GM12874 (cell line): ENCODE measurements at regions not wholly inside any gene's neighbourhood (a gene's known extent, or its start where the extent isn't known, plus 50 kb on each side); places are given as distances from the start of the nearest gene placed in this dataset.

ENCODE experiments used
- TF ChIP-seq, protein P1 (sequence below): IDR thresholded peaks from 2 replicates; pipeline ENCODE4 v1.5.1; 2011; ENCODE audit warnings: low read depth, mild to moderate bottlenecking, control low read depth, low read length, moderate library complexity; ENCODE audit not compliant: insufficient read depth

DNA sequence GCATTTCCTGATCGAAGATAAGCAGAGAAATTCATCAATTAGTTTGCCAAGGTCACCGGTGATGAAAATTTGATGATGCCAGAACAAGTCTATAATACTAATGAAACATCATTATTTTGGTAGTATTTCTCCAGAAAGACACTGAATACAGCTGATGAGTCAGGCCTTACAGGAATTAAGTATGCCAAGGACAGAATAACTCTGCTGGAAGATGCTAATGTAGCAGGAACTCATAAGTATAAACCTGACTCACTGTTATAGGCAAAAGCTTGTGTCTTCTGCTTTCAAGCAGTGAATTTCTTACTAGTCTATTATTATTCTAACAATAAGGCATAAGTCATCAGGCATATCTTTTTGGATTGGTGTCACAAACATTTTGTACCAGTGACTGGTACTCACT, 1825.1 kb upstream of the IGFBP7 start:
- TF ChIP-seq, protein P1, sequence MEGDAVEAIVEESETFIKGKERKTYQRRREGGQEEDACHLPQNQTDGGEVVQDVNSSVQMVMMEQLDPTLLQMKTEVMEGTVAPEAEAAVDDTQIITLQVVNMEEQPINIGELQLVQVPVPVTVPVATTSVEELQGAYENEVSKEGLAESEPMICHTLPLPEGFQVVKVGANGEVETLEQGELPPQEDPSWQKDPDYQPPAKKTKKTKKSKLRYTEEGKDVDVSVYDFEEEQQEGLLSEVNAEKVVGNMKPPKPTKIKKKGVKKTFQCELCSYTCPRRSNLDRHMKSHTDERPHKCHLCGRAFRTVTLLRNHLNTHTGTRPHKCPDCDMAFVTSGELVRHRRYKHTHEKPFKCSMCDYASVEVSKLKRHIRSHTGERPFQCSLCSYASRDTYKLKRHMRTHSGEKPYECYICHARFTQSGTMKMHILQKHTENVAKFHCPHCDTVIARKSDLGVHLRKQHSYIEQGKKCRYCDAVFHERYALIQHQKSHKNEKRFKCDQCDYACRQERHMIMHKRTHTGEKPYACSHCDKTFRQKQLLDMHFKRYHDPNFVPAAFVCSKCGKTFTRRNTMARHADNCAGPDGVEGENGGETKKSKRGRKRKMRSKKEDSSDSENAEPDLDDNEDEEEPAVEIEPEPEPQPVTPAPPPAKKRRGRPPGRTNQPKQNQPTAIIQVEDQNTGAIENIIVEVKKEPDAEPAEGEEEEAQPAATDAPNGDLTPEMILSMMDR, result no peak

DNA sequence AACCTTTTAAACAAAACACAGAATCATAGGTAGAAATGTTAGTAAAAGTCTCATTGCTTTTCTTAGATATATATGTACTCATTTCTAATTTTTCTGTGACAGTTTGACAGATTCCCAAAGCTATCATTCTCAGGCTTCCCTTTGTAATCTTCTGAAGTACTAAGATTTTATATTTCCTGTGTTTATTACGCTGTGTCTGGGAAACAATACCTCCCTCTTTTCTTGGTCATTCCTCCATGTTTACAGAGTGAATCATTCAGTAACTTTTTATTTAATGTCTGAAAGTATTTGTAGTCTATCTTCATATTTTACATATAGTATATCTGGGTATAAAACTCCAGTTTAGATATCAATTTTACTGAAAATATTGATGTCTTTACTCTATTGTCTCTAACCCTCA, 1826.3 kb upstream of the IGFBP7 start:
- TF ChIP-seq, protein P1, result no peak

DNA sequence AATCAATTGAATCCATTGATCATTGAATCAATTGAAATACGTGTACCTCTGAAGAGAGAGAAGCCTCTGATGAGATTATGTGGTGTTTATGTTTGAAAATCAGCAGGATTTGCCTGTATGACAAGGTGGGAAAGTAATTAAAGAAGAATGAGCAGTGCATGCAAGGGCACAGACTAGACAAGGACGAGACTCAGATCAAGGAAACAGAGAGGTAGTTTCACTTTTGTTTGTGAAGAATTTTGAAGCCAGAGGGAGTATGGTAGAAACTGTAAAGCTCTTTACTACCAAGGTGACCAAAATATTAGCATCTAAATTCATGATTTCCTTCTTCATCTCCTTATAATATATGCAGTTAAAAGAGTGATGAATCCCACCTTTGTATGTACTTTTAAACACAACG, 1830.0 kb upstream of the IGFBP7 start:
- TF ChIP-seq, protein P1, result no peak

DNA sequence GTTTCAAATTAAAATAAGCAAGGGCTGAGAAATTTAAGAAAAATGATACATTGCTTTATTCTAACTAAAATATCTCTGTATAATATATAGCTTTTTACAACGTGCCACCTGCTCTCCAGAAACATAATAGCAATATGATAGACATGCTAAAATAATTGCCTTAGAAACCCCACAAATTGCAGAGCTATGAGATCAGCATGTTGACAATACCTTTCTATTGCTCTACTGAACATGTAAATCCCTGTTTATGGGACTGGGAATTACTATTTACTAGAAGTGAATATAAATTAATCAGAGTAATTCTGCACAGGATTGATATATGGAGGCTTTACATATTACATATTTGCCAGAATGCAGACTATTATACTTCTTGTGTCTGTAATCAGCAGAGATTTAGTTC, 1831.1 kb upstream of the IGFBP7 start:
- TF ChIP-seq, protein P1, result no peak

DNA sequence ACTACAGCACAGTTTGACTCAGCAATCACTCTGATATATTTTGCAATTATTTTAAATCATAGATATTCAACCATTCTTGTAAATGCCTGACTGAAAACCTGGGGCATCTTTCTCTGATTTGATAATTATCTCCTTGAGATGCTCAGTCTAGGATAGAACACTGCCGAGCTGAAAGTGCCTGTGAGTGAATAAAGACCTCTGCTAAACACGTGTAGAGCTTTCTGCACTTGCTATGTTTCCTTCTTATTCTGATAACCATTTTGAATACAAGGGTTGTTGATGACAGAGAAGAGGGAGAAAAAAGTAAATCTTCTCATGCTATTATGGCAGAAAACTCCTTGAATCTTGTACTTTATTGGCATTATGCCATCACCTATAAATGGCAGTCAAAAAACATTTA, 1843.4 kb upstream of the IGFBP7 start:
- TF ChIP-seq, protein P1, result no peak

DNA sequence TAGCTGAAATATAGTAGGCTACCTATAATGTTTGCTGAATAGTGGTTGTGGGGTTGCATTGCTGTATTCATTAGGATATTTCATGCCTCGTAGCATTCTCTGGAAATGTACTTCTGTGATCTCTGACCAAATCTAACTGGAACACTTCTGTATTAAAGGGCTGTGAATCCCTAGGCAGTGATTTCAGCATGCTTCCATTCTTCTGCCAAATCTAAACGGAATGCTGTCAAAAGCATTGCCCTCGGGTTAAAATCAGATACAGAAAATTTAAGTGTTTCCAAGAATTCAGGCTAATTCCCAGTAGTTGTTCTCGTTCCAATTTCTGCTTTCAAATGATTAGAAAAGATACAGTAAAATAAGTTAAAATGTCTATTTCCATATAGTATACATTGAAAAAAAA, 1847.5 kb upstream of the IGFBP7 start:
- TF ChIP-seq, protein P1, result no peak

DNA sequence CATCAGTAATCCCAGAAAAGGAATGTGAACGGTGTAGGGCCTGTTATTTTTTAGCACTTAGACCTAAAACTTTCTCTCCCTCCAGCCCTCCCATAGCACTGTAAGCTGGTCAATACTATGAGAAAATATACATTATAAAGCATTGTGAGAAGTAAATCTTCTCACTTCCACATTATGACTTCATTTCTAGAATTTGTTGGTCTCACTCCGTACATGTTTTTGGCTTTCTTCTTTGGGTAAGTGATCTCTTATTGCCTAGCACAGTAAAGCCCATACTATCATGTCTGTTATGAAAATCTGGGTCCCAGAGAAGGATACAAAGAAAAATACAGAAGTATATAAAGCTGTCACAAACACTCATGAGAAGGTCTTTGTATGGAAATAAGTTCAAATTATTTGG, 1851.1 kb upstream of the IGFBP7 start:
- TF ChIP-seq, protein P1, result no peak

DNA sequence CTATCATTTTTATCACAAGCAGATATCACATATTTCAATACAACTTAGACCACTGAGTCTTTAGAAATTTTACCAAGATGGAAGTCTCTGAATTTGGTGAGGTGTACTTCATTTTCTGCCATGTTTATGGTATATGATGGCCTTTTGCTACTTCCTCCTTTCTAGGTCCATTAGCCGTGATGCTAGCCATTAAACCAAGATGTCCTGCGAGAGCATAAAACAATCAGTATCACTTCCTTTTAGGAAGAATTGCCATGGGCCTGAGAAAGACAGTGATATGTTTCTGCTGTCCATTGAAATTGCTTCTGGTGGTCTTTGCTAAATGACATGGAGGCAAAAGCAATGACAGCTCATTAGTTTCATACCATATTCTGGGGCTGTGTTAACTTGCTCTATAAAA, 1851.7 kb upstream of the IGFBP7 start:
- TF ChIP-seq, protein P1, result no peak
